ENCODE measurements at regions not wholly inside any gene's neighbourhood (a gene's known extent, or its start where the extent isn't known, plus 50 kb on each side); places are given as distances from the start of the nearest gene placed in this dataset.

DNA sequence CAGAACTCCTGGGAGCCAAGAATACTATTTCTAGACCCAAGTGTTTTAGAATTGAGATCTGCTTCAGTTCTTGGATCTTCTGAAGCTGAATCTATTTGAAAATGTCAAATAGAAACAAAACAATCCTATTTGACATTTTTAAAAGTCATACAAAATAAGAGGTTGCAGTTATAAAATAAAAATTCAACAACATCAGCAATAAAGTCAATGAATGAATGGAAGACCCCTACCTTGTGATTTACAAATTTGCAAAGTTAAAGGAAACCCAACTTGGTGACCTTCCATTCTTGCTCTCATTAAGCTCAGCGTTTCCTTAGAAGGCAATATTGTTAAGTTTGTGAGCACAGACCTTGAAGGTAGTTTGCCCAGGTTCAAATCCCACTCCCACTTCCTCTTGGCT, 531.8 kb upstream of the TENM3 start:
- H3K4me3 ChIP-seq, result no peak overlapping the region
- no peak overlapping the region for H2AFZ ChIP-seq (ENCODE audit: control insufficient read depth, low read depth, low read length)
- DNase-seq (ENCODE audit: low read depth, low spot score) (no peak), FAIRE-seq (no peak), ATAC-seq (no peak)
- H3K9me3 ChIP-seq (replicated peaks; ENCODE audit: control insufficient read depth, insufficient read depth, low read length), result no peaks in the 10 kb centered on the region
- ChIA-PET RAD21 (ENCODE audit: unreplicated experiment) (no interaction called here), POLR2A (no interaction called here), SMC1A (ENCODE audit: uncharacterized antibody, unreplicated experiment) (interaction anchor here (0.5 to 0.9 kb wide), 3 partner anchors 45 to 591 kb away, joined by 3 read pairs; no protein-coding TSS in a partner anchor), CTCF (no interaction called here)
- in situ Hi-C loops (cut with MboI) (no loop called here), intact Hi-C loops (cut with micrococcal nuclease; ENCODE audit: unreplicated experiment) (no loop called here)
- H4K20me1 ChIP-seq (ENCODE audit: control insufficient read depth, insufficient read depth), result no peaks in the 10 kb centered on the region
- no peaks in the 10 kb centered on the region for H3K27me3 ChIP-seq (replicated peaks in 1 of 2; ENCODE audit: control insufficient read depth in 2 of 2, insufficient read depth in 2 of 2, low read length in 1 of 2)
- no peaks in the 10 kb centered on the region for H3K4me1 ChIP-seq (ENCODE audit: control insufficient read depth, insufficient read depth, low read length)
- no peaks in the 10 kb centered on the region for H3K79me2 ChIP-seq (ENCODE audit: control insufficient read depth, insufficient read depth, low read length)
- 6% methylated on average over 1 of the region's 1 CpG for WGBS (ENCODE audit: insufficient coverage, insufficient replicate concordance, low lambda C conversion rate, missing lambda C conversion rate)
- no peak overlapping the region for H3K4me2 ChIP-seq (ENCODE audit: control insufficient read depth, insufficient read depth)
- no peak overlapping the region for H3K9ac ChIP-seq (ENCODE audit: control insufficient read depth, insufficient read depth, low read length)
- H3K36me3 ChIP-seq (ENCODE audit: control insufficient read depth in 2 of 2, insufficient read depth in 2 of 2, low read length in 1 of 2), result no peaks in the 10 kb centered on the region
- TF ChIP-seq TCF12 (IDR thresholded peaks at IDR 0.05; ENCODE audit: low read depth, low read length) (no peak), CBX5 (IDR thresholded peaks at IDR 0.05; ENCODE audit: low read depth) (no peak), IKZF1 (conservative IDR thresholded peaks at IDR 0.05) (no peak), RB1 (IDR thresholded peaks at IDR 0.05; ENCODE audit: borderline replicate concordance) (no peak), FOS (IDR thresholded peaks at IDR 0.05; ENCODE audit: borderline replicate concordance, extremely low read depth, insufficient read length) (no peak), NR2C2 (IDR thresholded peaks at IDR 0.05; ENCODE audit: borderline replicate concordance, control insufficient read depth, insufficient read length, low read depth) (no peak), JUNB (IDR thresholded peaks at IDR 0.05) (no peak), MYB (IDR thresholded peaks at IDR 0.05; ENCODE audit: borderline replicate concordance, low read depth, low read length) (no peak), CHD2 (IDR thresholded peaks at IDR 0.05; ENCODE audit: borderline replicate concordance, low read depth, low read length) (no peak), NR2C1 (IDR thresholded peaks at IDR 0.05) (no peak), ASH2L (IDR thresholded peaks at IDR 0.05; ENCODE audit: borderline replicate concordance, low read depth) (no peak)
- TF ChIP-seq, protein P1, sequence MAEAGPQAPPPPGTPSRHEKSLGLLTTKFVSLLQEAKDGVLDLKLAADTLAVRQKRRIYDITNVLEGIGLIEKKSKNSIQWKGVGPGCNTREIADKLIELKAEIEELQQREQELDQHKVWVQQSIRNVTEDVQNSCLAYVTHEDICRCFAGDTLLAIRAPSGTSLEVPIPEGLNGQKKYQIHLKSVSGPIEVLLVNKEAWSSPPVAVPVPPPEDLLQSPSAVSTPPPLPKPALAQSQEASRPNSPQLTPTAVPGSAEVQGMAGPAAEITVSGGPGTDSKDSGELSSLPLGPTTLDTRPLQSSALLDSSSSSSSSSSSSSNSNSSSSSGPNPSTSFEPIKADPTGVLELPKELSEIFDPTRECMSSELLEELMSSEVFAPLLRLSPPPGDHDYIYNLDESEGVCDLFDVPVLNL (IDR thresholded peaks at IDR 0.05; ENCODE audit: low read depth, low read length), result no peak
- TF ChIP-seq, protein P2, sequence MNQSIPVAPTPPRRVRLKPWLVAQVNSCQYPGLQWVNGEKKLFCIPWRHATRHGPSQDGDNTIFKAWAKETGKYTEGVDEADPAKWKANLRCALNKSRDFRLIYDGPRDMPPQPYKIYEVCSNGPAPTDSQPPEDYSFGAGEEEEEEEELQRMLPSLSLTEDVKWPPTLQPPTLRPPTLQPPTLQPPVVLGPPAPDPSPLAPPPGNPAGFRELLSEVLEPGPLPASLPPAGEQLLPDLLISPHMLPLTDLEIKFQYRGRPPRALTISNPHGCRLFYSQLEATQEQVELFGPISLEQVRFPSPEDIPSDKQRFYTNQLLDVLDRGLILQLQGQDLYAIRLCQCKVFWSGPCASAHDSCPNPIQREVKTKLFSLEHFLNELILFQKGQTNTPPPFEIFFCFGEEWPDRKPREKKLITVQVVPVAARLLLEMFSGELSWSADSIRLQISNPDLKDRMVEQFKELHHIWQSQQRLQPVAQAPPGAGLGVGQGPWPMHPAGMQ (IDR thresholded peaks at IDR 0.05; ENCODE audit: borderline replicate concordance), result no peak
- TF ChIP-seq, protein P3, sequence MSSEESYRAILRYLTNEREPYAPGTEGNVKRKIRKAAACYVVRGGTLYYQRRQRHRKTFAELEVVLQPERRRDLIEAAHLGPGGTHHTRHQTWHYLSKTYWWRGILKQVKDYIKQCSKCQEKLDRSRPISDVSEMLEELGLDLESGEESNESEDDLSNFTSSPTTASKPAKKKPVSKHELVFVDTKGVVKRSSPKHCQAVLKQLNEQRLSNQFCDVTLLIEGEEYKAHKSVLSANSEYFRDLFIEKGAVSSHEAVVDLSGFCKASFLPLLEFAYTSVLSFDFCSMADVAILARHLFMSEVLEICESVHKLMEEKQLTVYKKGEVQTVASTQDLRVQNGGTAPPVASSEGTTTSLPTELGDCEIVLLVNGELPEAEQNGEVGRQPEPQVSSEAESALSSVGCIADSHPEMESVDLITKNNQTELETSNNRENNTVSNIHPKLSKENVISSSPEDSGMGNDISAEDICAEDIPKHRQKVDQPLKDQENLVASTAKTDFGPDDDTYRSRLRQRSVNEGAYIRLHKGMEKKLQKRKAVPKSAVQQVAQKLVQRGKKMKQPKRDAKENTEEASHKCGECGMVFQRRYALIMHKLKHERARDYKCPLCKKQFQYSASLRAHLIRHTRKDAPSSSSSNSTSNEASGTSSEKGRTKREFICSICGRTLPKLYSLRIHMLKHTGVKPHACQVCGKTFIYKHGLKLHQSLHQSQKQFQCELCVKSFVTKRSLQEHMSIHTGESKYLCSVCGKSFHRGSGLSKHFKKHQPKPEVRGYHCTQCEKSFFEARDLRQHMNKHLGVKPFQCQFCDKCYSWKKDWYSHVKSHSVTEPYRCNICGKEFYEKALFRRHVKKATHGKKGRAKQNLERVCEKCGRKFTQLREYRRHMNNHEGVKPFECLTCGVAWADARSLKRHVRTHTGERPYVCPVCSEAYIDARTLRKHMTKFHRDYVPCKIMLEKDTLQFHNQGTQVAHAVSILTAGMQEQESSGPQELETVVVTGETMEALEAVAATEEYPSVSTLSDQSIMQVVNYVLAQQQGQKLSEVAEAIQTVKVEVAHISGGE (CRISPR knock-in tag; IDR thresholded peaks at IDR 0.05), result no peak
- TF ChIP-seq, protein P4, sequence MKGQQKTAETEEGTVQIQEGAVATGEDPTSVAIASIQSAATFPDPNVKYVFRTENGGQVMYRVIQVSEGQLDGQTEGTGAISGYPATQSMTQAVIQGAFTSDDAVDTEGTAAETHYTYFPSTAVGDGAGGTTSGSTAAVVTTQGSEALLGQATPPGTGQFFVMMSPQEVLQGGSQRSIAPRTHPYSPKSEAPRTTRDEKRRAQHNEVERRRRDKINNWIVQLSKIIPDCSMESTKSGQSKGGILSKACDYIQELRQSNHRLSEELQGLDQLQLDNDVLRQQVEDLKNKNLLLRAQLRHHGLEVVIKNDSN (IDR thresholded peaks at IDR 0.05; ENCODE audit: borderline replicate concordance, extremely low read length, insufficient read depth, low read depth, low read length), result no peak
- no peak overlapping the region for H3K27ac ChIP-seq (ENCODE audit: control insufficient read depth, insufficient read depth)
- no TSS peak for BruUV-seq (replicated peaks)

Measured in GM12878 (cell line).